Endothelial cell of umbilical vein (primary cell): ENCODE measurements at regions not wholly inside any gene's neighbourhood (a gene's known extent, or its start where the extent isn't known, plus 50 kb on each side); places are given as distances from the start of the nearest gene placed in this dataset.

ENCODE experiments used
- CTCF ChIP-seq, 2 donors: IDR thresholded peaks; 1 replicate in 1 of 2; 2 replicates in 1 of 2; pipeline ENCODE4 v1.5.1; 2011; ENCODE audit warnings: low read length in 2 of 2, mild to moderate bottlenecking in 2 of 2, moderate library complexity in 2 of 2, control low read depth in 1 of 2, inconsistent platforms in 1 of 2, low read depth in 1 of 2; ENCODE audit not compliant: insufficient read depth in 1 of 2; ENCODE audit errors: extremely low read depth in 1 of 2
- EZH2 ChIP-seq: IDR thresholded peaks from 2 replicates; pipeline ENCODE4 v1.6.1; 2012; ENCODE audit warnings: borderline replicate concordance, low read depth, mild to moderate bottlenecking, moderate library complexity, low read length, inconsistent platforms; ENCODE audit not compliant: severe bottlenecking
- FOS ChIP-seq: IDR thresholded peaks from 2 replicates; pipeline ENCODE4 v1.6.1; 2011; ENCODE audit warnings: mild to moderate bottlenecking, low read length, moderate library complexity, borderline replicate concordance; ENCODE audit not compliant: insufficient read depth
- GATA2 ChIP-seq: IDR thresholded peaks from 2 replicates; pipeline ENCODE4 v1.7.0; 2011; ENCODE audit warnings: low read depth, mild to moderate bottlenecking, moderate library complexity, mixed read lengths, low read length; ENCODE audit not compliant: insufficient read length, insufficient read depth
- JUN ChIP-seq: IDR thresholded peaks from 2 replicates; pipeline ENCODE4 v1.6.1; 2011; ENCODE audit warnings: borderline replicate concordance, low read depth; ENCODE audit not compliant: insufficient read length, insufficient read depth
- MYC ChIP-seq: IDR thresholded peaks from one replicate; pipeline ENCODE4 v1.6.1; 2011; ENCODE audit warnings: mild to moderate bottlenecking, low read depth, low read length
- POLR2A ChIP-seq: IDR thresholded peaks from 2 replicates; pipeline ENCODE4 v1.6.1; 2012; ENCODE audit warnings: low read depth, mild to moderate bottlenecking, control low read depth, low read length
- POLR2AphosphoS5 ChIP-seq: IDR thresholded peaks from 2 replicates; pipeline ENCODE4 v1.6.1; 2012; ENCODE audit warnings: low read depth, mild to moderate bottlenecking, control low read depth, low read length, moderate library complexity; ENCODE audit not compliant: insufficient read depth
- TF ChIP-seq, protein P1 (sequence below): IDR thresholded peaks from 2 replicates; pipeline ENCODE4 v1.6.1; 2011; ENCODE audit not compliant: insufficient read depth, insufficient read length

DNA sequence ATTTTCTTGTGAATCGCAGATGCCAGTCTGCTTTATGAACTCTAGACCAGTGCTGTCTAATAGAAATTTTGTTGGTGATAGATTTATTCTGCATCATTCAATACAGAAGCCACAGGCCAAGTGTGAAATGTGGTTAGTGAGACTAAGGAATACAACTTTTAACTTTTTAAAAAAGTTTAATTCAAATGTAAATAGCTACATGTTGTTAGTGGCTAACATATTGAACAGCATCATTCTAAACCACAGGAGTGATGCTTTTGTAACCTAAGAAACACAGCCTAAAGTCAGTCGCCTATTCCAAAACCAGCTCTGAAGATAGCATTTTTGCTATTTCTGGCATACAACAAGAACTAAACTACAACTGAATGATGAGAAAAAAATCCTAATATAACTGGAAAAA lies 164.8 kb upstream of the CBLB start:
- TF ChIP-seq POLR2AphosphoS5 (no peak), POLR2A (no peak), CTCF (IDR thresholded peaks at IDR 0.05; ENCODE audit: extremely low read depth in 1 of 2, insufficient read depth in 1 of 2, low read depth in 1 of 2, low read length in 2 of 2) (no peak), EZH2 (no peak), JUN (no peak), FOS (no peak), GATA2 (no peak), MYC (no peak)
- TF ChIP-seq, protein P1, sequence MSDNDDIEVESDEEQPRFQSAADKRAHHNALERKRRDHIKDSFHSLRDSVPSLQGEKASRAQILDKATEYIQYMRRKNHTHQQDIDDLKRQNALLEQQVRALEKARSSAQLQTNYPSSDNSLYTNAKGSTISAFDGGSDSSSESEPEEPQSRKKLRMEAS = no peak
